HepG2 (cell line): ENCODE measurements at regions not wholly inside any gene's neighbourhood (a gene's known extent, or its start where the extent isn't known, plus 50 kb on each side); places are given as distances from the start of the nearest gene placed in this dataset.

Source experiments
- ATAC-seq: fragments of 200-7000 bp; cut with Tn5 transposase; 3 replicates; pipeline ENCODE4 v1.9.1; 2020; ENCODE audit warnings: mild to moderate bottlenecking, moderate library complexity
- BruUV-seq: library from RNA; stranded (reverse); fragments of 400-500 nt; replicated peaks from 2 replicates; lab custom pipeline; 2021; lab: Mats Ljungman, UMichigan
- CTCF ChIA-PET: fragments of 300-600 bp; formaldehyde crosslinking; extraction: SDS; loops from one replicate; lab custom pipeline; 2021; ENCODE audit warnings: low total read pairs, inconsistent platforms, low intra/inter-chr PET ratio; lab: Yijun Ruan, JAX
- POLR2A ChIA-PET: fragments of 350-600 bp; sonication (Branson Sonifier 250); formaldehyde crosslinking; loops from one replicate; lab custom pipeline; 2020; ENCODE audit warnings: antibody characterized with exemption, inconsistent platforms; lab: Yijun Ruan, JAX
- DNase-seq: peaks from one replicate; pipeline ENCODE4 v3.0.0-alpha.2; 2015; ENCODE audit warnings: low spot score
- FAIRE-seq: peaks from 3 replicates; lab custom pipeline; 2011; peaks lifted over from hg19 to GRCh38; lab: Jason Lieb, UNC
- H2AFZ ChIP-seq: one replicate; pipeline ENCODE4 v1.6.1; 2011; ENCODE audit warnings: low read length, inconsistent platforms
- H3K27ac ChIP-seq: fragments of 300-600 bp; 3 replicates; pipeline ENCODE4 v1.8.0; 2011; ENCODE audit warnings: mixed run types, mild to moderate bottlenecking, mixed read lengths, low read length, inconsistent platforms; ENCODE audit not compliant: insufficient read depth; ENCODE audit errors: extremely low read length
- H3K27me3 ChIP-seq, 2 experiments: fragments of 200-600 bp in 1 of 2; 2 replicates in 1 of 2; 3 replicates in 1 of 2; pipeline versions ENCODE4 v1.6.0 to v1.8.0; 2011; ENCODE audit warnings: low read length in 2 of 2, mild to moderate bottlenecking in 2 of 2, moderate library complexity in 2 of 2, inconsistent platforms in 1 of 2; ENCODE audit not compliant: insufficient read depth in 2 of 2, control insufficient read depth in 1 of 2
- H3K36me3 ChIP-seq, 2 experiments: fragments of 200-600 bp in 1 of 2; replicated peaks in 1 of 2; 2 replicates in 1 of 2; 3 replicates in 1 of 2; pipeline versions ENCODE4 v1.5.1 to v1.8.0; 2011; ENCODE audit warnings: low read length in 2 of 2, inconsistent platforms in 1 of 2; ENCODE audit not compliant: insufficient read depth in 2 of 2, control insufficient read depth in 1 of 2
- H3K4me1 ChIP-seq: 2 replicates; pipeline ENCODE4 v1.5.1; 2012; ENCODE audit warnings: low read length, inconsistent platforms; ENCODE audit not compliant: insufficient read depth
- H3K4me2 ChIP-seq: 2 replicates; pipeline ENCODE4 v1.6.0; 2011; ENCODE audit warnings: low read depth, low read length, inconsistent platforms
- H3K4me3 ChIP-seq, 3 experiments: fragments of 200-600 bp in 1 of 3; sonication (generic), shearing (Covaris generic) in 1 of 3; replicated peaks in 1 of 3; 2 replicates each; pipeline ENCODE4 v1.5.1; 2011 to 2016; ENCODE audit warnings: low read length in 3 of 3, inconsistent platforms in 2 of 3, low read depth in 2 of 3, mild to moderate bottlenecking in 2 of 3, control low read depth in 1 of 3, mixed read lengths in 1 of 3; ENCODE audit not compliant: insufficient read depth in 1 of 3
- H3K79me2 ChIP-seq: one replicate; pipeline ENCODE4 v1.6.1; 2011; ENCODE audit warnings: low read length, inconsistent platforms; ENCODE audit not compliant: insufficient read depth
- H3K9ac ChIP-seq: 2 replicates; pipeline ENCODE4 v1.6.0; 2011; ENCODE audit warnings: mild to moderate bottlenecking, low read depth, low read length, inconsistent platforms; ENCODE audit not compliant: insufficient read depth
- H3K9me3 ChIP-seq: 2 replicates; pipeline ENCODE4 v1.5.1; 2012; ENCODE audit warnings: mild to moderate bottlenecking, low read length
- H4K20me1 ChIP-seq: 2 replicates; pipeline ENCODE4 v1.6.0; 2011; ENCODE audit warnings: inconsistent platforms, mild to moderate bottlenecking, low read length, moderate library complexity; ENCODE audit not compliant: insufficient read depth
- ATAD3A ChIP-seq: sonication (generic); formaldehyde crosslinking; IDR thresholded peaks from 2 replicates; pipeline ENCODE4 v1.4.0; 2020; ENCODE audit warnings: missing genetic modification reagents
- CBX5 ChIP-seq: sonication (generic); formaldehyde crosslinking; IDR thresholded peaks from 2 replicates; pipeline ENCODE4 v1.4.0; 2020; ENCODE audit warnings: missing genetic modification reagents, borderline replicate concordance
- CENPX ChIP-seq: sonication (generic); formaldehyde crosslinking; IDR thresholded peaks from 2 replicates; pipeline ENCODE4 v1.9.0; 2021; ENCODE audit warnings: mild to moderate bottlenecking, missing genetic modification reagents, moderate library complexity
- ELF1 ChIP-seq: sonication (generic); formaldehyde crosslinking; IDR thresholded peaks from 2 replicates; pipeline ENCODE4 v1.4.0; 2020; ENCODE audit warnings: missing genetic modification reagents
- HHEX ChIP-seq: IDR thresholded peaks from 2 replicates; pipeline ENCODE4 v1.6.1; 2016; ENCODE audit warnings: control low read depth
- MBD4 ChIP-seq: IDR thresholded peaks from 2 replicates; pipeline ENCODE4 v1.6.1; 2012; ENCODE audit warnings: low read length, inconsistent platforms, borderline replicate concordance
- MTA3 ChIP-seq: sonication (generic); formaldehyde crosslinking; IDR thresholded peaks from 2 replicates; pipeline ENCODE4 v1.4.0; 2020; ENCODE audit warnings: missing genetic modification reagents
- SMAD3 ChIP-seq: sonication (generic); formaldehyde crosslinking; IDR thresholded peaks from 2 replicates; pipeline ENCODE4 v1.4.0; 2020; ENCODE audit warnings: missing genetic modification reagents
- TCF7 ChIP-seq: sonication (generic); IDR thresholded peaks from 2 replicates; pipeline ENCODE4 v1.6.1; 2016; ENCODE audit warnings: antibody characterized with exemption, low read depth
- ZBTB8A ChIP-seq: sonication (generic); formaldehyde crosslinking; IDR thresholded peaks from 2 replicates; pipeline ENCODE4 v1.4.0; 2020; ENCODE audit warnings: mild to moderate bottlenecking, low read depth, missing genetic modification reagents, borderline replicate concordance
- ZNF543 ChIP-seq: sonication (generic); formaldehyde crosslinking; IDR thresholded peaks from 2 replicates; pipeline ENCODE4 v1.4.0; 2020; ENCODE audit warnings: mild to moderate bottlenecking, missing genetic modification reagents
- ZNF557 ChIP-seq: sonication (generic); formaldehyde crosslinking; IDR thresholded peaks from 2 replicates; pipeline ENCODE4 v1.4.0; 2020; ENCODE audit warnings: missing genetic modification reagents
- ZNF703 ChIP-seq: sonication (generic); formaldehyde crosslinking; IDR thresholded peaks from 2 replicates; pipeline ENCODE4 v1.5.1; 2020; ENCODE audit warnings: missing genetic modification reagents, mild to moderate bottlenecking, moderate library complexity, borderline replicate concordance
- ZNF75D ChIP-seq: sonication (generic); formaldehyde crosslinking; IDR thresholded peaks from 2 replicates; pipeline ENCODE4 v1.8.1; 2023; ENCODE audit warnings: missing genetic modification reagents, mild to moderate bottlenecking, borderline replicate concordance
- in situ Hi-C: cut with HindIII; loops from 2 replicates; pipeline ENCODE4 v1.10.0; 2017; ENCODE audit warnings: low pct_unique_long_range_greater_than_20kb; ENCODE audit not compliant: extremely low pct_ligation_motif_present
- intact Hi-C: fragments of 100-400 bp; cut with micrococcal nuclease; formaldehyde crosslinking; loops from one replicate; pipeline ENCODE4 v1.10.0; 2022; ENCODE audit not compliant: unreplicated experiment
- TF ChIP-seq, protein P1 (sequence below): sonication (generic); formaldehyde crosslinking; IDR thresholded peaks from 2 replicates; pipeline ENCODE4 v1.9.0; 2021; ENCODE audit warnings: missing genetic modification reagents, borderline replicate concordance
- TF ChIP-seq, protein P2 (sequence below): sonication (generic); formaldehyde crosslinking; IDR thresholded peaks from 2 replicates; pipeline ENCODE4 v1.4.0; 2020; ENCODE audit warnings: missing genetic modification reagents
- TF ChIP-seq, protein P3 (sequence below): sonication (generic); formaldehyde crosslinking; IDR thresholded peaks from 2 replicates; pipeline ENCODE4 v1.4.0; 2020; ENCODE audit warnings: missing genetic modification reagents
- TF ChIP-seq, protein P4 (sequence below): sonication (generic); formaldehyde crosslinking; IDR thresholded peaks from 2 replicates; pipeline ENCODE4 v1.5.1; 2020; ENCODE audit warnings: mild to moderate bottlenecking, moderate library complexity, missing genetic modification reagents

DNA sequence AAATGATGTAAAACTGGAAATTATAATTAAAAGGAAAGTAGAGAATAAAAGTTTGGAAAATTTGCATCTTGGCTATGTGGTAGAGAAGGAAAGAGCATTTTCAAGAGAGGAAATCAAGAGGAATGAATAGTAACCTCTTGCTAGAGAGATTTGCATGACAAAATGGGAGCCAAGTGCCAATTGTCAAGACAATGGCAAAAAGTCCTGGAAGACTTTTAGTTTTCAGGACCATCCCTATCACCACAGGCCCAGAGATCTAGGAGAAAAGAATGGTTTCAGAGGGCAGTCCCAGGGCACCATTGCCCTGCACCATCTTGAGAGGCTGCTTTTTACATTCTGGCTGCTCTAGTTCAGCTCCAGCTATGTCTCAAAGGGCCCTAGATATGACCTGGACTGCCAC is 1427.6 kb downstream of the ZPLD1 start:
- ATAC-seq (no peak), FAIRE-seq (no peak), DNase-seq (no peak)
- POLR2A ChIA-PET, result no interaction called here
- H3K4me2 ChIP-seq, result no peak overlapping the region
- CTCF ChIA-PET, result no interaction called here
- intact Hi-C loops (no loop called here), in situ Hi-C loops (no loop called here)
- BruUV-seq, result no TSS peak
- H3K9me3 ChIP-seq, result no peaks in the 10 kb centered on the region
- H3K9ac ChIP-seq, result no peak overlapping the region
- H3K27ac ChIP-seq, result no peak overlapping the region
- no peaks in the 10 kb centered on the region for H3K36me3 ChIP-seq
- H3K79me2 ChIP-seq, result no peaks in the 10 kb centered on the region
- no peaks in the 10 kb centered on the region for H3K27me3 ChIP-seq
- H2AFZ ChIP-seq, result no peak overlapping the region
- no peak overlapping the region for H3K4me3 ChIP-seq
- no peaks in the 10 kb centered on the region for H4K20me1 ChIP-seq
- H3K4me1 ChIP-seq, result no peaks in the 10 kb centered on the region
- TF ChIP-seq CENPX (CRISPR knock-in tag) (no peak), ELF1 (no peak), CBX5 (no peak), ZNF543 (CRISPR knock-in tag) (no peak), ZNF75D (CRISPR knock-in tag) (no peak), MTA3 (CRISPR knock-in tag) (no peak), SMAD3 (CRISPR knock-in tag) (no peak), MBD4 (no peak), TCF7 (no peak), HHEX (CRISPR knock-in tag) (no peak), ZNF703 (CRISPR knock-in tag) (no peak), ZNF557 (CRISPR knock-in tag) (no peak), ZBTB8A (CRISPR knock-in tag) (no peak), ATAD3A (CRISPR knock-in tag) (no peak)
- TF ChIP-seq, protein P1, sequence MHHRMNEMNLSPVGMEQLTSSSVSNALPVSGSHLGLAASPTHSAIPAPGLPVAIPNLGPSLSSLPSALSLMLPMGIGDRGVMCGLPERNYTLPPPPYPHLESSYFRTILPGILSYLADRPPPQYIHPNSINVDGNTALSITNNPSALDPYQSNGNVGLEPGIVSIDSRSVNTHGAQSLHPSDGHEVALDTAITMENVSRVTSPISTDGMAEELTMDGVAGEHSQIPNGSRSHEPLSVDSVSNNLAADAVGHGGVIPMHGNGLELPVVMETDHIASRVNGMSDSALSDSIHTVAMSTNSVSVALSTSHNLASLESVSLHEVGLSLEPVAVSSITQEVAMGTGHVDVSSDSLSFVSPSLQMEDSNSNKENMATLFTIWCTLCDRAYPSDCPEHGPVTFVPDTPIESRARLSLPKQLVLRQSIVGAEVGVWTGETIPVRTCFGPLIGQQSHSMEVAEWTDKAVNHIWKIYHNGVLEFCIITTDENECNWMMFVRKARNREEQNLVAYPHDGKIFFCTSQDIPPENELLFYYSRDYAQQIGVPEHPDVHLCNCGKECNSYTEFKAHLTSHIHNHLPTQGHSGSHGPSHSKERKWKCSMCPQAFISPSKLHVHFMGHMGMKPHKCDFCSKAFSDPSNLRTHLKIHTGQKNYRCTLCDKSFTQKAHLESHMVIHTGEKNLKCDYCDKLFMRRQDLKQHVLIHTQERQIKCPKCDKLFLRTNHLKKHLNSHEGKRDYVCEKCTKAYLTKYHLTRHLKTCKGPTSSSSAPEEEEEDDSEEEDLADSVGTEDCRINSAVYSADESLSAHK, result no peak
- TF ChIP-seq, protein P2, sequence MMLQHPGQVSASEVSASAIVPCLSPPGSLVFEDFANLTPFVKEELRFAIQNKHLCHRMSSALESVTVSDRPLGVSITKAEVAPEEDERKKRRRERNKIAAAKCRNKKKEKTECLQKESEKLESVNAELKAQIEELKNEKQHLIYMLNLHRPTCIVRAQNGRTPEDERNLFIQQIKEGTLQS (CRISPR knock-in tag), result no peak
- TF ChIP-seq, protein P3, sequence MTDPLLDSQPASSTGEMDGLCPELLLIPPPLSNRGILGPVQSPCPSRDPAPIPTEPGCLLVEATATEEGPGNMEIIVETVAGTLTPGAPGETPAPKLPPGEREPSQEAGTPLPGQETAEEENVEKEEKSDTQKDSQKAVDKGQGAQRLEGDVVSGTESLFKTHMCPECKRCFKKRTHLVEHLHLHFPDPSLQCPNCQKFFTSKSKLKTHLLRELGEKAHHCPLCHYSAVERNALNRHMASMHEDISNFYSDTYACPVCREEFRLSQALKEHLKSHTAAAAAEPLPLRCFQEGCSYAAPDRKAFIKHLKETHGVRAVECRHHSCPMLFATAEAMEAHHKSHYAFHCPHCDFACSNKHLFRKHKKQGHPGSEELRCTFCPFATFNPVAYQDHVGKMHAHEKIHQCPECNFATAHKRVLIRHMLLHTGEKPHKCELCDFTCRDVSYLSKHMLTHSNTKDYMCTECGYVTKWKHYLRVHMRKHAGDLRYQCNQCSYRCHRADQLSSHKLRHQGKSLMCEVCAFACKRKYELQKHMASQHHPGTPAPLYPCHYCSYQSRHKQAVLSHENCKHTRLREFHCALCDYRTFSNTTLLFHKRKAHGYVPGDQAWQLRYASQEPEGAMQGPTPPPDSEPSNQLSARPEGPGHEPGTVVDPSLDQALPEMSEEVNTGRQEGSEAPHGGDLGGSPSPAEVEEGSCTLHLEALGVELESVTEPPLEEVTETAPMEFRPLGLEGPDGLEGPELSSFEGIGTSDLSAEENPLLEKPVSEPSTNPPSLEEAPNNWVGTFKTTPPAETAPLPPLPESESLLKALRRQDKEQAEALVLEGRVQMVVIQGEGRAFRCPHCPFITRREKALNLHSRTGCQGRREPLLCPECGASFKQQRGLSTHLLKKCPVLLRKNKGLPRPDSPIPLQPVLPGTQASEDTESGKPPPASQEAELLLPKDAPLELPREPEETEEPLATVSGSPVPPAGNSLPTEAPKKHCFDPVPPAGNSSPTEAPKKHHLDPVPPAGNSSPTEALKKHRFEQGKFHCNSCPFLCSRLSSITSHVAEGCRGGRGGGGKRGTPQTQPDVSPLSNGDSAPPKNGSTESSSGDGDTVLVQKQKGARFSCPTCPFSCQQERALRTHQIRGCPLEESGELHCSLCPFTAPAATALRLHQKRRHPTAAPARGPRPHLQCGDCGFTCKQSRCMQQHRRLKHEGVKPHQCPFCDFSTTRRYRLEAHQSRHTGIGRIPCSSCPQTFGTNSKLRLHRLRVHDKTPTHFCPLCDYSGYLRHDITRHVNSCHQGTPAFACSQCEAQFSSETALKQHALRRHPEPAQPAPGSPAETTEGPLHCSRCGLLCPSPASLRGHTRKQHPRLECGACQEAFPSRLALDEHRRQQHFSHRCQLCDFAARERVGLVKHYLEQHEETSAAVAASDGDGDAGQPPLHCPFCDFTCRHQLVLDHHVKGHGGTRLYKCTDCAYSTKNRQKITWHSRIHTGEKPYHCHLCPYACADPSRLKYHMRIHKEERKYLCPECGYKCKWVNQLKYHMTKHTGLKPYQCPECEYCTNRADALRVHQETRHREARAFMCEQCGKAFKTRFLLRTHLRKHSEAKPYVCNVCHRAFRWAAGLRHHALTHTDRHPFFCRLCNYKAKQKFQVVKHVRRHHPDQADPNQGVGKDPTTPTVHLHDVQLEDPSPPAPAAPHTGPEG (CRISPR knock-in tag), result no peak
- TF ChIP-seq, protein P4, sequence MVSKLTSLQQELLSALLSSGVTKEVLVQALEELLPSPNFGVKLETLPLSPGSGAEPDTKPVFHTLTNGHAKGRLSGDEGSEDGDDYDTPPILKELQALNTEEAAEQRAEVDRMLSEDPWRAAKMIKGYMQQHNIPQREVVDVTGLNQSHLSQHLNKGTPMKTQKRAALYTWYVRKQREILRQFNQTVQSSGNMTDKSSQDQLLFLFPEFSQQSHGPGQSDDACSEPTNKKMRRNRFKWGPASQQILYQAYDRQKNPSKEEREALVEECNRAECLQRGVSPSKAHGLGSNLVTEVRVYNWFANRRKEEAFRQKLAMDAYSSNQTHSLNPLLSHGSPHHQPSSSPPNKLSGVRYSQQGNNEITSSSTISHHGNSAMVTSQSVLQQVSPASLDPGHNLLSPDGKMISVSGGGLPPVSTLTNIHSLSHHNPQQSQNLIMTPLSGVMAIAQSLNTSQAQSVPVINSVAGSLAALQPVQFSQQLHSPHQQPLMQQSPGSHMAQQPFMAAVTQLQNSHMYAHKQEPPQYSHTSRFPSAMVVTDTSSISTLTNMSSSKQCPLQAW (CRISPR knock-in tag), result no peak
